Naive thymus-derived CD8-positive, alpha-beta T cell (primary cell): ENCODE measurements at regions not wholly inside any gene's neighbourhood (a gene's known extent, or its start where the extent isn't known, plus 50 kb on each side); places are given as distances from the start of the nearest gene placed in this dataset.

Experiments
- ATAC-seq, 2 donors: fragments of 150-1000 bp; cut with Tn5 transposase in 1 of 2; sonication (Bioruptor Pico), chemical (Tn5 transposase) in 1 of 2; 1 replicate in 1 of 2; 2 replicates in 1 of 2; pipeline ENCODE4 v1.10.0; 2021; ENCODE audit warnings: mild to moderate bottlenecking in 2 of 2, moderate library complexity in 2 of 2
- POLR2A ChIA-PET: fragments of 350-600 bp; sonication (Branson Sonifier 250); formaldehyde crosslinking; loops from one replicate; lab custom pipeline; 2021; ENCODE audit warnings: antibody characterized with exemption; lab: Charles Lee
- DNase-seq, 10 donors: peaks; one replicate each; pipeline versions ENCODE4 v3.0.0 to v3.0.0-alpha.2; 2020 to 2022
- H3K27ac Mint-ChIP-seq, 10 donors: one replicate each; pipeline ENCODE4 v1.8.0; 2020 to 2022; ENCODE audit warnings: mild to moderate bottlenecking in 10 of 10, mixed read lengths in 10 of 10, moderate library complexity in 4 of 10, inconsistent platforms in 1 of 10
- H3K27me3 Mint-ChIP-seq, 5 donors: one replicate each; pipeline ENCODE4 v1.8.0; 2021 to 2022; ENCODE audit warnings: mixed read lengths in 5 of 5
- H3K36me3 Mint-ChIP-seq, 3 donors: one replicate each; pipeline ENCODE4 v1.8.0; 2020 to 2022; ENCODE audit warnings: mixed read lengths in 3 of 3, mild to moderate bottlenecking in 2 of 3, inconsistent platforms in 1 of 3
- H3K4me1 Mint-ChIP-seq, 4 donors: one replicate each; pipeline ENCODE4 v1.8.0; 2021 to 2022; ENCODE audit warnings: mixed read lengths in 4 of 4
- H3K4me3 Mint-ChIP-seq, 10 donors: one replicate each; pipeline ENCODE4 v1.8.0; 2020 to 2022; ENCODE audit warnings: mild to moderate bottlenecking in 10 of 10, mixed read lengths in 10 of 10, moderate library complexity in 6 of 10, inconsistent platforms in 1 of 10
- H3K9me3 Mint-ChIP-seq, 9 donors: one replicate each; pipeline ENCODE4 v1.8.0; 2020 to 2022; ENCODE audit warnings: mixed read lengths in 9 of 9, mild to moderate bottlenecking in 3 of 9, inconsistent platforms in 1 of 9, moderate library complexity in 1 of 9

- no peaks in the 10 kb centered on the region for H3K4me1 Mint-ChIP-seq
- no peak for ATAC-seq
- H3K9me3 Mint-ChIP-seq = peaks cover 0 to 24% (median 3%) of the 10 kb centered on the region in 9 donors
- DNase-seq = no peak
- no peaks in the 10 kb centered on the region for H3K36me3 Mint-ChIP-seq
- no peak overlapping the region for H3K4me3 Mint-ChIP-seq
- POLR2A ChIA-PET = no interaction called here
- peaks cover 0 to 5% (median 0%) of the 10 kb centered on the region in 5 donors for H3K27me3 Mint-ChIP-seq
- H3K27ac Mint-ChIP-seq = no peak overlapping the region
These were observed 304.1 kb upstream of the FAM98A start for GRCh38 chr2:33903215-33903614.

GRCh38 chr2:33900610-33901009 lies 301.5 kb upstream of the FAM98A start:
- DNase-seq (no peak), ATAC-seq (no peak)
- POLR2A ChIA-PET = no interaction called here
- Mint-ChIP-seq H3K27ac (no peak overlapping the region), H3K36me3 (no peaks in the 10 kb centered on the region), H3K9me3 (peaks cover 0 to 28% (median 3%) of the 10 kb centered on the region in 9 donors), H3K4me1 (no peaks in the 10 kb centered on the region), H3K4me3 (no peak overlapping the region), H3K27me3 (peaks cover 0 to 5% (median 0%) of the 10 kb centered on the region in 5 donors)

DNA sequence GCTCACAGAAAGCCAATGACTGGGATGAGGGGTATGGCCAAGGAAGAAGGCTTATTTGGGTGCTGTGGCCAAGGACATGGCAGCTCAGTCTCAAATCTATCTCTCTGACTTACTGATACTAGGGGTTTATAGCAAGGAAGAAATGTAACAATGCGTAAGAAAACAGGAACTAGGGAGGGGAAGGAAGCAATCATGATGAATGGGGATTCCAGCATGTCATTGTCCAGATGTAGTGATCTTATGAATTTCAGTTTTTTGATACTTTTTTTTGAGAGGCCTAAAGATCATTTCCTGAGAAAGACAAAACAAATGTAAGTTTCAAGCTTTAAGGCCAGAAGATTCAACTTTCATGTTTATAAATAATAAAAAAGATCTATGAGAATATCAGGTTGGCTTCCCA lies 298.6 kb upstream of the FAM98A start:
- DNase-seq (no peak), ATAC-seq (no peak)
- Mint-ChIP-seq H3K36me3 (no peaks in the 10 kb centered on the region), H3K4me3 (no peak overlapping the region), H3K27ac (no peak overlapping the region), H3K9me3 (peaks cover 0 to 18% (median 2%) of the 10 kb centered on the region in 9 donors), H3K4me1 (no peaks in the 10 kb centered on the region), H3K27me3 (peaks cover 0 to under 1% (median 0%) of the 10 kb centered on the region in 5 donors)
- POLR2A ChIA-PET = no interaction called here

GRCh38 chr2:33893824-33894223 lies 294.7 kb upstream of the FAM98A start:
- POLR2A ChIA-PET = no interaction called here
- no peaks in the 10 kb centered on the region for H3K36me3 Mint-ChIP-seq
- H3K27me3 Mint-ChIP-seq = no peaks in the 10 kb centered on the region
- no peak overlapping the region for H3K27ac Mint-ChIP-seq
- no peak overlapping the region for H3K4me3 Mint-ChIP-seq
- DNase-seq (no peak), ATAC-seq (no peak)
- H3K9me3 Mint-ChIP-seq = peaks cover 0 to 10% (median 0%) of the 10 kb centered on the region in 9 donors
- H3K4me1 Mint-ChIP-seq = no peaks in the 10 kb centered on the region

DNA sequence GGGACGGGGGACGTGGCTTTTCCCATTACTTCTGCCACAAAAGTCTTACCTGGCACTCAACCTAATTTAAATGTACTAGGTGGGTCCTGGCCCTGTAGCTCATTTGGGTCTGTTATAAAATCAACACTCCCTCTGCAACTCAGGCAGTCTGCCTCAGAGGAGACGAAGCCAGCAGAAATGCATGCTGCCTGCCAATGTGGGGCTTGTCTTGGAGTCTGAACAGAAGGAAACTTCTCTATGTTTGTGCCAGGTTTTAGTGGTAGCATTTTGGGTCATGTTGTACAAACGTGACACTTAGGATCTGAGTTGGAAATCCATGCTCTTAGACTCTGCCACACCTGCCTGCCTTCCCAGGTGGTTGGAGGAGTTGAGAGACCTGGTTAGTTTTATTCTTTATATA lies 292.5 kb upstream of the FAM98A start:
- Mint-ChIP-seq H3K4me3 (no peak overlapping the region), H3K9me3 (peaks cover 0 to 10% (median 0%) of the 10 kb centered on the region in 9 donors), H3K36me3 (no peaks in the 10 kb centered on the region), H3K27me3 (peaks cover 0 to 10% (median 0%) of the 10 kb centered on the region in 5 donors), H3K4me1 (no peaks in the 10 kb centered on the region), H3K27ac (no peak overlapping the region)
- POLR2A ChIA-PET = no interaction called here
- DNase-seq = no peak
- no peak for ATAC-seq

GRCh38 chr2:33890686-33891085 lies 291.6 kb upstream of the FAM98A start:
- peaks cover 0 to 10% (median 0%) of the 10 kb centered on the region in 5 donors for H3K27me3 Mint-ChIP-seq
- no peaks in the 10 kb centered on the region for H3K36me3 Mint-ChIP-seq
- no peak overlapping the region for H3K4me3 Mint-ChIP-seq
- ATAC-seq (no peak), DNase-seq (no peak)
- POLR2A ChIA-PET = no interaction called here
- no peak overlapping the region for H3K27ac Mint-ChIP-seq
- no peaks in the 10 kb centered on the region for H3K4me1 Mint-ChIP-seq
- peaks cover 0 to 8% (median 0%) of the 10 kb centered on the region in 9 donors for H3K9me3 Mint-ChIP-seq

DNA sequence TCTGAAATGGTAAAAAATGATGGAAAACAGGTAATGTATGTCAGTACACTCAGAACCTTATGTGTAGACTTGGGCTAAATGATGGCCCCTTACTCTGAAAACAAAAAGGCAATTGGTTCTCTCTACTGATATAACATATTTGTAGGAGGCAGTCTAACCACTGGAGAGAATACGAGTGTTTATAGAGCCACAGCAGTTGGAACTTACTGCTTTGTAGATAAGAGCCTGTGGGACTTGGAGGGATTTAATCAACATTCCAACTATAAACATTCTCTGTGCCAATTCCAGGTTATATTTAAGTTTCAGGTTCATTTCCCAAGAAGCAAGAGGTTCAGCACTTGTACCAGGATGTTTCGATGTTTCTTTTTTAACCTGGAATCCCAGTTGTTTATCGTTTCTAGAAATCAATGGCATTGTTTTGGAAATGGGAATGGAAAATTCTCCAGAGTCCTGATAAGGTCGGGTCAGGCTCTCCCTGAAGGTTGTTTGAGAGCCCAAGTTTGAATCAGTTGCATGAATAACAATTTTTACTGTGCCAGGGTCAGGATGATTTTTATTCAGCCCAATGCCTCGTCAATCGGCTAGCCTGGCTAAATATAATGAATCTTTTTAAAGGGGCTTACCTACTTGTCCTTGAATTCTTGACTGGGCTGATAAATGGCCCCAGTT lies 278.4 kb upstream of the FAM98A start:
- no peak overlapping the region for H3K4me3 Mint-ChIP-seq
- DNase-seq = no peak
- ATAC-seq = no peak
- peaks cover 0 to 6% (median 0%) of the 10 kb centered on the region in 3 donors for H3K36me3 Mint-ChIP-seq
- no peak overlapping the region for H3K27ac Mint-ChIP-seq
- peaks cover 0 to 11% (median 0%) of the 10 kb centered on the region in 5 donors for H3K27me3 Mint-ChIP-seq
- POLR2A ChIA-PET = no interaction called here
- no peaks in the 10 kb centered on the region for H3K4me1 Mint-ChIP-seq
- H3K9me3 Mint-ChIP-seq = peaks cover 0 to 20% (median 6%) of the 10 kb centered on the region in 9 donors

DNA sequence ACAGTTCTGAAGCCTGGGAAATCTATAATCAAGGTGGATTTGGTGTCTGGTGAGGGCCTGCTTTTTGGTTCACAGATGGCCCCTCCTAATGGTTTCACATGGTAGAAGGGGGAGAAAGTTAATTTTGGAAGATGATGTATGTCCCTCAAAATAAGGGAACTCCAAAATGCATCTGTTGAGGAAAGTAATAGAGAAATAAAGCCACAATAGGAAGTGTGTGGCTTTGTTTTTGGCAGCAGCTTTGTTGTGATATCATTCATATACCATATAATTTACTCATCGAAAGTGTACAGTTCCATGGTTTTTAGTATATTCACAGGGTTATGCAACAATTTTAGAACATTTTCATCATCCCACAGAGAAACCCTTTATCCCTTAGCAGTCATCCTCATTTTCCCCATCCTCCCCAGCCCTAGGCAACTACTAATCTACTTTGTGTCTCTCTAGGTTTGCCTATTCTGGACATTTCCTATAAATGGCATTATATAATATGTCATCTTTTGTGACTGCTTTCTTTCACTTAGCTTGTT lies 274.0 kb upstream of the FAM98A start:
- Mint-ChIP-seq H3K4me3 (no peak overlapping the region), H3K4me1 (no peaks in the 10 kb centered on the region), H3K36me3 (peaks cover 0 to 12% (median 0%) of the 10 kb centered on the region in 3 donors), H3K9me3 (peaks cover 14 to 43% (median 27%) of the 10 kb centered on the region in 9 donors), H3K27ac (no peak overlapping the region), H3K27me3 (peaks cover 0 to 3% (median 0%) of the 10 kb centered on the region in 5 donors)
- no peak for ATAC-seq
- DNase-seq = no peak
- POLR2A ChIA-PET = no interaction called here

DNA sequence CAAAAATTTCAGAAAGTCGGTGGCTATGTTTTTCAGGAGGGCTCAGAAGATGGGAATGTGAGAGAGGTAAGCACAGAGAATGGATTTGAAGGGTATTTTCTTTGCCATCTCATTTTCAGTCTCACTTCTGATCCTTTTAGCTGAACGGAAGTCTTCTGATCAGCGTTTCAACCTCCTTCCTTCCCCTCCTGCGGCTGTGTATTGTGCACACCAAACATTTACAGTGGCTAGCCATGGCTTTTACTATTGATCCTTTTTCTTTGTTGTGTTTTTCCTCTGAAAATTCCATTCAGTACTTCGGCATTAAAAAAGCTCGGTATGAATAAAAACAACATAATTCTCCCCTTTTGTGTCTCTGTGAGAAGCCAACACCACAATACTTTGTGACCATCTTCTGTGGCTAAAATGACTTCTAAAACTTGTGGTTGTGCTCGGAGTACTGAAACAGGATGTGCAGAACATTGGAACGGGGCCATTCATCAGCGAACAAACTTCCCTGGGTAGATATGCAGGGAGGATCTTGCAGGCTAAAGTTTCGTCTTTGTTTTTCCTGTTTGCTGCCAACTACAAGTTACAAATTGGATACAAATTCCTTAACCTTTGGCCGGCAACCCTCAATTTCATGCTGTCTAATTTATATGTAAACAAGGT lies 260.8 kb upstream of the FAM98A start:
- H3K27ac Mint-ChIP-seq = peak overlapping the region in 3 of 10 donors; percentile 27 to 60 (median 39)
- peaks cover 0 to 7% (median 3%) of the 10 kb centered on the region in 5 donors for H3K27me3 Mint-ChIP-seq
- H3K36me3 Mint-ChIP-seq = peaks cover 0 to 9% (median 0%) of the 10 kb centered on the region in 3 donors
- H3K4me1 Mint-ChIP-seq = peaks cover 0 to 21% (median 13%) of the 10 kb centered on the region in 4 donors
- POLR2A ChIA-PET = no interaction called here
- peaks cover 0 to 10% (median 0%) of the 10 kb centered on the region in 9 donors for H3K9me3 Mint-ChIP-seq
- peak in 1 of 2 donors; percentile 43 for ATAC-seq
- H3K4me3 Mint-ChIP-seq = peak overlapping the region; percentile 9 to 58 (median 43)
- DNase-seq = peak in 2 of 10 donors; percentile 1 to 12

- peaks cover 0 to 21% (median 13%) of the 10 kb centered on the region in 4 donors for H3K4me1 Mint-ChIP-seq
- peaks cover 0 to 7% (median 3%) of the 10 kb centered on the region in 5 donors for H3K27me3 Mint-ChIP-seq
- peak overlapping the region in 1 of 10 donors; percentile 60 for H3K27ac Mint-ChIP-seq
- DNase-seq (no peak), ATAC-seq (no peak)
- peaks cover 0 to 18% (median 4%) of the 10 kb centered on the region in 9 donors for H3K9me3 Mint-ChIP-seq
- H3K4me3 Mint-ChIP-seq = peak overlapping the region in 5 of 10 donors; percentile 14 to 58 (median 48)
- H3K36me3 Mint-ChIP-seq = peaks cover 0 to 11% (median 0%) of the 10 kb centered on the region in 3 donors
- POLR2A ChIA-PET = no interaction called here
These were observed 260.1 kb upstream of the FAM98A start for GRCh38 chr2:33859176-33859575.

DNA sequence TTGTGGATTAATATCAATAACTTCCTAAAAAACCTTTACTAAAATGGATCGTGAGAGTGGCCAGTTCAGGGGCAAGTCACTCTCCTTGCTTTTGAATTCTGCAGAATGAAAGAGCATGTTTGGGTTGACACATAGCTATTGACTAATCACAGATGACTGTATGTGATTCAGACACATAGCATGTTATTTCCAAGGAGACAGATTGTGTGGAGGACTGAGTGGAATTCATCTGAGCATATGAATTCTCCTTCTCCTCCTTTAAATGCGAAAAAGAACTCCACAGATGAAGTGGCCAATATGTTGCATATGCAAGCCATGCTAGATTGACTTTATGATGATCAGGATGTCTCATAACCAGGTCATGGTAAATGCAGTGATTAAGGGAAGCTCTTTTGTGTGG lies 249.4 kb upstream of the FAM98A start:
- Mint-ChIP-seq H3K27ac (no peak overlapping the region), H3K9me3 (peaks cover 14 to 25% (median 24%) of the 10 kb centered on the region in 9 donors), H3K27me3 (peaks cover 0 to 12% (median 0%) of the 10 kb centered on the region in 5 donors), H3K36me3 (peaks cover 0 to 12% (median 2%) of the 10 kb centered on the region in 3 donors), H3K4me3 (no peak overlapping the region), H3K4me1 (no peaks in the 10 kb centered on the region)
- DNase-seq = no peak
- no peak for ATAC-seq
- POLR2A ChIA-PET = no interaction called here

DNA sequence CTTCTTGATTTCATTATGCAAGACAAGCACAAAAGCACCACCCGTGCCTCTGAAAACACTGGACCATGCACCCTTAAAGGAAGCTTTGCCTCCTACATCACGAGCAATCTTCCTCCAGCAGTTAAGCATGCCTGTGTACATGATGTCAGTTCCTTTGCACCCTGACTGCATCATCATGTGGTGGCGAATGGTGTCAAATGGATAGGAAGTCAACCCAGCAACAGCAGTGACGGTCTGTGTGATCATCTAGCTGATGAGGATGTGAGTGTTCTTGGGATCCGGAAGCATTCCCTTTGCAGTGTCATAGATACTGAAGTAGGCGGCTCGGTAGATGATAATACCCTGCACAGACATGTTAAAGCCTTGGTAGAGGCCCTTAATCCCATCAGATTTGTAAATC lies 240.7 kb upstream of the FAM98A start:
- H3K36me3 Mint-ChIP-seq = no peaks in the 10 kb centered on the region
- H3K27me3 Mint-ChIP-seq = peaks cover 0 to 3% (median 0%) of the 10 kb centered on the region in 5 donors
- H3K4me3 Mint-ChIP-seq = no peak overlapping the region
- H3K9me3 Mint-ChIP-seq = no peaks in the 10 kb centered on the region
- H3K4me1 Mint-ChIP-seq = no peaks in the 10 kb centered on the region
- DNase-seq (no peak), ATAC-seq (no peak)
- no peak overlapping the region for H3K27ac Mint-ChIP-seq
- POLR2A ChIA-PET = no interaction called here

DNA sequence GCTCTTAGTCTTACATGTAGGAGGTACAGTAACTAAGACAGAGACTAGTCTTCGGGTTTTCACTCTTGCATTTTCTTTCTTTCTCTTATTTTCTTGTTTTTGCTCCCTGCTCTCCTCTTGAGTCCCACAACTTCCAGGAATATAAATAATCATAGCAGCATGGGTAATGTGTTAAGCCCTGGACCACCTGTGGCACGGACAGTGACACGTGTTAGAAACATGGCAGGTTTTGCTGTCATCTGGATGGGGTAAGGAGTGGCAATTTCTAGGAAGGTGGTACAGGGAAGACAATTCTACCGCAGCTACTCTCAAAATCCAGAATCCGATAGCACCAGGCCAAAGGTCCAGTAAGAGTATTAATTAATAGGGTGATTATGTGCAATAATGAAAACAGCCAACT lies 237.5 kb upstream of the FAM98A start:
- DNase-seq (no peak), ATAC-seq (no peak)
- Mint-ChIP-seq H3K27ac (no peak overlapping the region), H3K36me3 (no peaks in the 10 kb centered on the region), H3K4me1 (no peaks in the 10 kb centered on the region), H3K4me3 (no peak overlapping the region), H3K9me3 (peaks cover 0 to 3% (median 0%) of the 10 kb centered on the region in 9 donors), H3K27me3 (peaks cover 0 to 7% (median 0%) of the 10 kb centered on the region in 5 donors)
- POLR2A ChIA-PET = no interaction called here
